NOMO-1 treated with dmso at 0.1 percent for 144 hours (cell line): ENCODE measurements at regions not wholly inside any gene's neighbourhood (a gene's known extent, or its start where the extent isn't known, plus 50 kb on each side); places are given as distances from the start of the nearest gene placed in this dataset.
A peak's percentile ranks its signal among the peaks of the same experiment; 100 is the strongest.

Experiments
- DNase-seq: peaks from one replicate; lab custom pipeline; 2025; ENCODE audit not compliant: unreplicated experiment; lab: John Stamatoyannopoulos, UW

- no peak for DNase-seq
Measured at GRCh38 chr1:104440011-104440410, 690.3 kb downstream of the AMY1C start.

GRCh38 chr1:104456724-104457123 is 707.0 kb downstream of the AMY1C start:
- no peak for DNase-seq

GRCh38 chr1:104459886-104460285 is 710.2 kb downstream of the AMY1C start:
- no peak for DNase-seq

GRCh38 chr1:104460880-104461279 is 711.2 kb downstream of the AMY1C start:
- DNase-seq: no peak

GRCh38 chr1:104463126-104463697 is 713.5 kb downstream of the AMY1C start:
- DNase-seq: no peak

- DNase-seq: no peak
Measured at GRCh38 chr1:104466068-104466467, 716.4 kb downstream of the AMY1C start.

- DNase-seq: no peak
Measured at GRCh38 chr1:104467590-104467989, 717.9 kb downstream of the AMY1C start.

- DNase-seq: no peak
Measured at GRCh38 chr1:104468282-104468681, 718.6 kb downstream of the AMY1C start.

GRCh38 chr1:104476126-104476525 is 726.4 kb downstream of the AMY1C start:
- DNase-seq: no peak

GRCh38 chr1:104488296-104489015 is 738.8 kb downstream of the AMY1C start:
- no peak for DNase-seq

GRCh38 chr1:104526158-104526795 is 776.6 kb downstream of the AMY1C start:
- no peak for DNase-seq

GRCh38 chr1:104531990-104532389 is 782.3 kb downstream of the AMY1C start:
- DNase-seq: no peak

- DNase-seq: no peak
Measured at GRCh38 chr1:104574620-104575019, 824.9 kb downstream of the AMY1C start.

- DNase-seq: peak; percentile 48
Measured at GRCh38 chr1:104592926-104593325, 843.2 kb downstream of the AMY1C start.

GRCh38 chr1:104593413-104594187 is 843.9 kb downstream of the AMY1C start:
- peak; percentile 46 for DNase-seq

- no peak for DNase-seq
Measured at GRCh38 chr1:104617474-104617873, 867.8 kb downstream of the AMY1C start.

- no peak for DNase-seq
Measured at GRCh38 chr1:104621221-104621620, 871.5 kb downstream of the AMY1C start.

- no peak for DNase-seq
Measured at GRCh38 chr1:104624538-104624937, 874.8 kb downstream of the AMY1C start.

- DNase-seq: no peak
Measured at GRCh38 chr1:104629589-104629988, 879.9 kb downstream of the AMY1C start.

- DNase-seq: no peak
Measured at GRCh38 chr1:104630567-104631149, 881.0 kb downstream of the AMY1C start.

GRCh38 chr1:104636581-104636980 is 886.9 kb downstream of the AMY1C start:
- DNase-seq: peak; percentile 17
